ENCODE measurements at regions not wholly inside any gene's neighbourhood (a gene's known extent, or its start where the extent isn't known, plus 50 kb on each side); places are given as distances from the start of the nearest gene placed in this dataset.

GRCh38 chrX:139178980-139179379, 351.6 kb upstream of the F9 start:
- no peak for TF ChIP-seq TAF1 (IDR thresholded peaks at IDR 0.05; ENCODE audit: borderline replicate concordance, low read depth, low read length)
- no peak for TF ChIP-seq POLR2A (IDR thresholded peaks at IDR 0.05; ENCODE audit: low read depth, low read length)
- no peak for TF ChIP-seq POLR2AphosphoS5 (IDR thresholded peaks at IDR 0.05; ENCODE audit: low read depth, low read length)
